ENCODE measurements at regions not wholly inside any gene's neighbourhood (a gene's known extent, or its start where the extent isn't known, plus 50 kb on each side); places are given as distances from the start of the nearest gene placed in this dataset.

DNA sequence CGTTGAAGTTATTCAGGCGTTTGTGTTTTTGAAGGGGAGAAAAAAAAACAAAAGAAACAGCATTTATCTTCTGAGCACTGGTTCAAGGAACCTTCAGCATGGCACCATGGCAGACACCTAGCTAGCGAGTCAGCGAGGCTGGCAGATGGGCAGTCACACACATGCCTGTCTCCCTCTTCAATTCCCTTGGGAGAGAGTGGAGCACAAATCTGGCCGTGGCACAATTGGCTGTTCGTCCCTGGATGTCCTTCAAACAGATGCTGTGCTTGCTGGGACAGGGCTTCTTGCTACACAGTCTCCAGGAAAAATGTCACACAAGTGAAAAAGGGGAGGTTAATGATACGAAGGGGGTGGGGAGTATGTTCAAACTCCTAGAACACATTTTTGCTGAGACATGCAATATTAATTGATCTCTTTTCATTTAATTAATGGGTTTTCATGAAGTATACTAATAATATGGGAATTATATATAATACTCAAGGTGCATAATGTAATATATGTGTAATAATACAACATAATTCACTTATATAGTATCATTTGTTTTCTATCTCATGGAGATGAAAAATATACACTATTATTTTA, 1674.5 kb upstream of the SLC10A2 start:
- H3K14ac ChIP-seq (ENCODE audit: low read length), result no peak overlapping the region
- H4K91ac ChIP-seq (ENCODE audit: low read depth, low read length, poor library complexity), result no peak overlapping the region
- no peak overlapping the region for H2BK120ac ChIP-seq (ENCODE audit: low read depth, low read length)
- H3K9me3 ChIP-seq (replicated peaks in 1 of 2; ENCODE audit: control insufficient read depth in 2 of 2, insufficient read depth in 1 of 2, low read depth in 1 of 2, low read length in 2 of 2), result no peaks in the 10 kb centered on the region
- no peak overlapping the region for H3K4ac ChIP-seq (ENCODE audit: low read length)
- no peaks in the 10 kb centered on the region for H3K79me1 ChIP-seq (ENCODE audit: low read depth, low read length)
- H3K27me3 ChIP-seq (ENCODE audit: control insufficient read depth in 3 of 3, insufficient read depth in 3 of 3, low read depth in 1 of 3, low read length in 3 of 3), result no peaks in the 10 kb centered on the region
- WGBS, 2 donors (ENCODE audit: extremely low coverage in 2 of 2, insufficient read length in 2 of 2, insufficient replicate concordance in 1 of 2), result no CpG with 5 or more reads among the region's 7 CpGs
- no peak overlapping the region for H4K8ac ChIP-seq (ENCODE audit: low read depth, low read length)
- H2BK5ac ChIP-seq (ENCODE audit: low read length), result no peak overlapping the region
- no peak overlapping the region for H2AFZ ChIP-seq (ENCODE audit: low read length)
- H2BK15ac ChIP-seq (ENCODE audit: low read length), result no peak overlapping the region
- H3K4me3 ChIP-seq (ENCODE audit: low read length in 2 of 2), result no peak overlapping the region
- DNase-seq (ENCODE audit: low spot score), result no peak
- H3K23ac ChIP-seq (ENCODE audit: low read depth, low read length, poor library complexity), result no peak overlapping the region
- H3K4me1 ChIP-seq (ENCODE audit: control insufficient read depth in 2 of 2, insufficient read depth in 1 of 2, low read depth in 1 of 2, low read length in 2 of 2), result no peaks in the 10 kb centered on the region
- no peak overlapping the region for H3K18ac ChIP-seq (ENCODE audit: low read length)
- no peak overlapping the region for H3K27ac ChIP-seq (replicated peaks; ENCODE audit: low read length)
- no peak overlapping the region for H2AK5ac ChIP-seq (ENCODE audit: low read depth, low read length)
- no peaks in the 10 kb centered on the region for H3K36me3 ChIP-seq (replicated peaks in 1 of 2; ENCODE audit: control insufficient read depth in 2 of 2, insufficient read depth in 2 of 2, low read length in 2 of 2)
- no peak overlapping the region for H2BK12ac ChIP-seq (ENCODE audit: low read length)
- no peak overlapping the region for H3K9ac ChIP-seq (ENCODE audit: low read depth, low read length, poor library complexity)
- H3K4me2 ChIP-seq (ENCODE audit: insufficient read depth, low read length, poor library complexity, severe bottlenecking), result no peak overlapping the region

DNA sequence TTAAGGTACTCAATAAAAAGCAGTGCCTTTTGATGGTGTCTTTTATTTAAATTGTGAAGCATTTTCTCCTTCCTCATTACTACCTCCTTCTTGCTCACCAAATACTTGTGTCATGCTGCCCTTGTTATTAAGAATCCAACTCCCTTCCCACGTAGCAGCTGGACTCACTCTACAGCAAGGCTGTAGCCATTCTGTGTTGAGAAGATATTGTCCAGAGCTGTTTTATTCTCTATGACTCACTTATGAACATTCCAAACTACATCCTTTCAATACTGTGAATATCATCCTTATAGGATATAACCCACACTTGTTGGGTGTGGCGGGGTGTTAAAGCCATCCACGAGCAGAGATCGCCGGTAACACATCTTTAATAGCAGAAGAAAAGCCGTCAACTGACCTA, 1671.5 kb upstream of the SLC10A2 start:
- DNase-seq (ENCODE audit: low spot score), result no peak
- no peak overlapping the region for H2AFZ ChIP-seq (ENCODE audit: low read length)
- H4K8ac ChIP-seq (ENCODE audit: low read depth, low read length), result no peak overlapping the region
- H3K4me3 ChIP-seq (ENCODE audit: low read length in 2 of 2), result no peak overlapping the region
- H2BK120ac ChIP-seq (ENCODE audit: low read depth, low read length), result no peak overlapping the region
- H3K9me3 ChIP-seq (replicated peaks in 1 of 2; ENCODE audit: control insufficient read depth in 2 of 2, insufficient read depth in 1 of 2, low read depth in 1 of 2, low read length in 2 of 2), result no peaks in the 10 kb centered on the region
- no peak overlapping the region for H3K27ac ChIP-seq (replicated peaks; ENCODE audit: low read length)
- H2BK12ac ChIP-seq (ENCODE audit: low read length), result no peak overlapping the region
- no peak overlapping the region for H2BK15ac ChIP-seq (ENCODE audit: low read length)
- no peak overlapping the region for H4K91ac ChIP-seq (ENCODE audit: low read depth, low read length, poor library complexity)
- H2BK5ac ChIP-seq (ENCODE audit: low read length), result no peak overlapping the region
- no peaks in the 10 kb centered on the region for H3K4me1 ChIP-seq (ENCODE audit: control insufficient read depth in 2 of 2, insufficient read depth in 1 of 2, low read depth in 1 of 2, low read length in 2 of 2)
- no peaks in the 10 kb centered on the region for H3K36me3 ChIP-seq (replicated peaks in 1 of 2; ENCODE audit: control insufficient read depth in 2 of 2, insufficient read depth in 2 of 2, low read length in 2 of 2)
- no peak overlapping the region for H2AK5ac ChIP-seq (ENCODE audit: low read depth, low read length)
- no peak overlapping the region for H3K4ac ChIP-seq (ENCODE audit: low read length)
- H3K4me2 ChIP-seq (ENCODE audit: insufficient read depth, low read length, poor library complexity, severe bottlenecking), result no peak overlapping the region
- H3K79me1 ChIP-seq (ENCODE audit: low read depth, low read length), result no peaks in the 10 kb centered on the region
- H3K23ac ChIP-seq (ENCODE audit: low read depth, low read length, poor library complexity), result no peak overlapping the region
- no peak overlapping the region for H3K18ac ChIP-seq (ENCODE audit: low read length)
- no peak overlapping the region for H3K9ac ChIP-seq (ENCODE audit: low read depth, low read length, poor library complexity)
- no CpG with 5 or more reads among the region's 6 CpGs for WGBS, 2 donors (ENCODE audit: extremely low coverage in 2 of 2, insufficient read length in 2 of 2, insufficient replicate concordance in 1 of 2)
- no peaks in the 10 kb centered on the region for H3K27me3 ChIP-seq (ENCODE audit: control insufficient read depth in 3 of 3, insufficient read depth in 3 of 3, low read depth in 1 of 3, low read length in 3 of 3)
- no peak overlapping the region for H3K14ac ChIP-seq (ENCODE audit: low read length)

DNA sequence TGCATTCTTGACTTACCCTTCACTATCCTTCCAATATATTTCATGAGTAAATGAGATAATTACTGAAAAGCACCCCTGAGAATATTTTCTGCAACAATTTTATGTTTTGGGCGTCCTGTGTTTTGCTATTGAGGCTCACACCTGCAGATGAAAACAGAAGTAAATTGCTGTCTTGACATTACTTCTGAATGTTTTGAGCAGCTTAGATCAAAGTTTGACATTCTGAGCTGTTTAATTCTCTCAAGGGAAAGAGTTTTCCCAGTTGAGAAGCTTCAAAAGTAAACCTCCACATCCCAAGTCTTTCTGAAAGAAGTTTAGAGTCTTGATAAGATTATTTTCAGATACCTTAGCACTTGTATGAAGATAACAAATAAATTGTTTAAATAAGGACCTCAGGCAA, 1667.2 kb upstream of the SLC10A2 start:
- H3K4me2 ChIP-seq (ENCODE audit: insufficient read depth, low read length, poor library complexity, severe bottlenecking), result no peak overlapping the region
- no peak overlapping the region for H3K27ac ChIP-seq (replicated peaks; ENCODE audit: low read length)
- H3K14ac ChIP-seq (ENCODE audit: low read length), result no peak overlapping the region
- H2AFZ ChIP-seq (ENCODE audit: low read length), result no peak overlapping the region
- no peaks in the 10 kb centered on the region for H3K4me1 ChIP-seq (ENCODE audit: control insufficient read depth in 2 of 2, insufficient read depth in 1 of 2, low read depth in 1 of 2, low read length in 2 of 2)
- H2BK15ac ChIP-seq (ENCODE audit: low read length), result no peak overlapping the region
- no peak overlapping the region for H2AK5ac ChIP-seq (ENCODE audit: low read depth, low read length)
- H3K4ac ChIP-seq (ENCODE audit: low read length), result no peak overlapping the region
- WGBS, 2 donors (ENCODE audit: extremely low coverage in 2 of 2, insufficient read length in 2 of 2, insufficient replicate concordance in 1 of 2), result no CpG with 5 or more reads among the region's 1 CpG
- no peak overlapping the region for H3K9ac ChIP-seq (ENCODE audit: low read depth, low read length, poor library complexity)
- H2BK12ac ChIP-seq (ENCODE audit: low read length), result no peak overlapping the region
- H2BK5ac ChIP-seq (ENCODE audit: low read length), result no peak overlapping the region
- H4K8ac ChIP-seq (ENCODE audit: low read depth, low read length), result no peak overlapping the region
- no peaks in the 10 kb centered on the region for H3K9me3 ChIP-seq (replicated peaks in 1 of 2; ENCODE audit: control insufficient read depth in 2 of 2, insufficient read depth in 1 of 2, low read depth in 1 of 2, low read length in 2 of 2)
- no peak for DNase-seq (ENCODE audit: low spot score)
- no peak overlapping the region for H2BK120ac ChIP-seq (ENCODE audit: low read depth, low read length)
- H3K18ac ChIP-seq (ENCODE audit: low read length), result no peak overlapping the region
- no peaks in the 10 kb centered on the region for H3K36me3 ChIP-seq (replicated peaks in 1 of 2; ENCODE audit: control insufficient read depth in 2 of 2, insufficient read depth in 2 of 2, low read length in 2 of 2)
- no peaks in the 10 kb centered on the region for H3K27me3 ChIP-seq (ENCODE audit: control insufficient read depth in 3 of 3, insufficient read depth in 3 of 3, low read depth in 1 of 3, low read length in 3 of 3)
- H3K4me3 ChIP-seq (ENCODE audit: low read length in 2 of 2), result no peak overlapping the region
- H3K79me1 ChIP-seq (ENCODE audit: low read depth, low read length), result no peaks in the 10 kb centered on the region
- no peak overlapping the region for H3K23ac ChIP-seq (ENCODE audit: low read depth, low read length, poor library complexity)
- no peak overlapping the region for H4K91ac ChIP-seq (ENCODE audit: low read depth, low read length, poor library complexity)

DNA sequence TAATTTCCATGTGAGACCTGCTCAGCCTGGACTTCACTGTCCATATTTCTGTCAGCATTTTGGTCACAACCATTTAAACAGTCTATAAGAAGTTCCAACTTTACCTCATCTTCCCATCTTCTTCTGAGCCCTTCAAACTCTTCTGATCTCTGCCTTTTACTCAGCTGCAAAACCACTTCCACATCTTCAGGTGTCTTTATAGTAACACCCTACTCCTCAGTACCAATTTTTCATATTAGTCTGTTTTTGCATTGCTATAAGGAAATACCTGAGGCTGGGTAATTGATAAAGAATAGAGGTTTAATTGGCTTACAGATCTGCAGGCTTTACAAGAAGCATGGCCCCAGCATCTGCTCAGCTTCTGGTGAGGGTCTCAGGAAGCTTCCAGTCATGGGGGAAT, 1648.9 kb upstream of the SLC10A2 start:
- no peak overlapping the region for H4K8ac ChIP-seq (ENCODE audit: low read depth, low read length)
- no peak overlapping the region for H3K18ac ChIP-seq (ENCODE audit: low read length)
- H4K91ac ChIP-seq (ENCODE audit: low read depth, low read length, poor library complexity), result no peak overlapping the region
- no peak overlapping the region for H2BK5ac ChIP-seq (ENCODE audit: low read length)
- no peak overlapping the region for H3K27ac ChIP-seq (replicated peaks; ENCODE audit: low read length)
- H3K36me3 ChIP-seq (replicated peaks in 1 of 2; ENCODE audit: control insufficient read depth in 2 of 2, insufficient read depth in 2 of 2, low read length in 2 of 2), result no peaks in the 10 kb centered on the region
- no peak overlapping the region for H3K4me3 ChIP-seq (ENCODE audit: low read length in 2 of 2)
- H3K14ac ChIP-seq (ENCODE audit: low read length), result no peak overlapping the region
- H3K9me3 ChIP-seq (replicated peaks in 1 of 2; ENCODE audit: control insufficient read depth in 2 of 2, insufficient read depth in 1 of 2, low read depth in 1 of 2, low read length in 2 of 2), result no peaks in the 10 kb centered on the region
- no peak overlapping the region for H3K4me2 ChIP-seq (ENCODE audit: insufficient read depth, low read length, poor library complexity, severe bottlenecking)
- no peaks in the 10 kb centered on the region for H3K79me1 ChIP-seq (ENCODE audit: low read depth, low read length)
- H3K9ac ChIP-seq (ENCODE audit: low read depth, low read length, poor library complexity), result no peak overlapping the region
- H2AFZ ChIP-seq (ENCODE audit: low read length), result no peak overlapping the region
- H3K4ac ChIP-seq (ENCODE audit: low read length), result no peak overlapping the region
- no peak for DNase-seq (ENCODE audit: low spot score)
- no peak overlapping the region for H3K23ac ChIP-seq (ENCODE audit: low read depth, low read length, poor library complexity)
- H2AK5ac ChIP-seq (ENCODE audit: low read depth, low read length), result no peak overlapping the region
- no peaks in the 10 kb centered on the region for H3K4me1 ChIP-seq (ENCODE audit: control insufficient read depth in 2 of 2, insufficient read depth in 1 of 2, low read depth in 1 of 2, low read length in 2 of 2)
- H2BK12ac ChIP-seq (ENCODE audit: low read length), result no peak overlapping the region
- no peak overlapping the region for H2BK15ac ChIP-seq (ENCODE audit: low read length)
- H2BK120ac ChIP-seq (ENCODE audit: low read depth, low read length), result no peak overlapping the region
- H3K27me3 ChIP-seq (ENCODE audit: control insufficient read depth in 3 of 3, insufficient read depth in 3 of 3, low read depth in 1 of 3, low read length in 3 of 3), result no peaks in the 10 kb centered on the region

Measured in neuronal stem cell (in vitro differentiated cells).